HG03439 (cell line): ENCODE measurements at regions not wholly inside any gene's neighbourhood (a gene's known extent, or its start where the extent isn't known, plus 50 kb on each side); places are given as distances from the start of the nearest gene placed in this dataset.
"Not testable (repeated sequence)": the region's sequence is repeated elsewhere in the genome, so short reads cannot be mapped to it uniquely, and the experiment has no call there.

Experiments used
- ATAC-seq: cut with Tn5 transposase; IDR thresholded peaks from one replicate; pipeline ENCODE4 v1.9.1; 2021; ENCODE audit warnings: mild to moderate bottlenecking, moderate library complexity; ENCODE audit not compliant: unreplicated experiment

GRCh38 chr2:87196720-87197388, 175.2 kb upstream of the PLGLB1 start:
- not testable (repeated sequence) for ATAC-seq

- ATAC-seq: not testable (repeated sequence)
These were observed 176.8 kb upstream of the PLGLB1 start for GRCh38 chr2:87198422-87198821.

DNA sequence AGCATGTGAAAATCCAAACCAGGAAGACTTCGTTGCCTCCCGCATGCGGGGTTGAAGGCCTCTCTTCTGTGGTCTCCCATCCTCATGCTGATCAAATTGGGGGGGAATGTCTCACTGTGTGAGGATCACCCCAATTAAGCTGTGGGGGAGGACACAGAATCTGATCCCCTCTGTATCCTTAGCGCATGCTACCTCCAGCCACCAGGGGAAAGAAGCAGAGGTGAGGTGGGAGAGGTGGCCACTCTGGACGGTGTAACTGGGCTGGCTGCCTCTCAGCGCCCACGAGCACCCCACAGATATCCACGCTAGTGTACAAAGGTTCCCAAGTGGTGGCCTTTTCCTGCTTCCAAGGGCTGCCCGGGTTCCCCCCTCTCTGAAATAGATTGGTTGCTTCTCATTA, 177.6 kb upstream of the PLGLB1 start:
- not testable (repeated sequence) for ATAC-seq

- not testable (repeated sequence) for ATAC-seq
These were observed 183.0 kb upstream of the PLGLB1 start for GRCh38 chr2:87204569-87205147.

DNA sequence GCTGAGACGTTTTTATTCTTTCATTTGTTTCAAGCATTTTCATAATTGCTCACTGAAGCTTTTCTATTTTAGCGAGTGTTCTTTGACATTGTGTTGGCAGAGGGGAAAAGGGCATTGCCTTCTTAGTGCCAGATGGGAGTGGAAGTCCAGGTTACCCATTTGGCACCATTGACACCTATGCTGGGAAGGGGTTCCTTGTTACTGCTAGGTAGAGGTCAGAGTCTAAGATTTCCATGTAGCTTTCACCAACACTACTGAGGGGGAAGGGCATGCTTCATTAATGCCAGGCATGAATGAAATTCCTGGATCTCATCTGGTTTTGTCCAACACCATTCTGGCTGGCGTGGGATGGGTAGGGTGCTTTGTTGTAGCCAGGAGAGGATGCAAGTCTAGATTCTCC, 191.3 kb upstream of the PLGLB1 start:
- ATAC-seq: not testable (repeated sequence)

DNA sequence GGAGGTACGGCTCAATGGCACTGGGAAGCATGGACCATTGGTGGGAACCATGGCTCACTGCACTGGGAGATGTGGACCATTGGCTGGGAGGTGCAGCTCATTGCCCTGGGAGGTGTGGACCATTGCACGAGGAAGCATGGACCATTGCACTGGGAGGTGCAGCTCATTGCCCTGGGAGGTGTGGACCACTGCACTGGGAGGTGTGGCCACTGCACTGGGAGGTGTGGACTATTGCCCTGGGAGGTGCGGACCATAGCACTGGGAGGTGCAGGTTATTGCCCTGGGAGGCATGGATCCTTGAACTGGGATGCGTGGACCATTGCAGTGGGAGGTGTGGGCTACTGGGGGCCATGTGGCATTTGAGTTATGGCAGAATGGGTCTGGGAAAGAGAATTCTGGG, 195.4 kb upstream of the PLGLB1 start:
- not testable (repeated sequence) for ATAC-seq

GRCh38 chr2:87217741-87218410, 196.2 kb upstream of the PLGLB1 start:
- not testable (repeated sequence) for ATAC-seq

DNA sequence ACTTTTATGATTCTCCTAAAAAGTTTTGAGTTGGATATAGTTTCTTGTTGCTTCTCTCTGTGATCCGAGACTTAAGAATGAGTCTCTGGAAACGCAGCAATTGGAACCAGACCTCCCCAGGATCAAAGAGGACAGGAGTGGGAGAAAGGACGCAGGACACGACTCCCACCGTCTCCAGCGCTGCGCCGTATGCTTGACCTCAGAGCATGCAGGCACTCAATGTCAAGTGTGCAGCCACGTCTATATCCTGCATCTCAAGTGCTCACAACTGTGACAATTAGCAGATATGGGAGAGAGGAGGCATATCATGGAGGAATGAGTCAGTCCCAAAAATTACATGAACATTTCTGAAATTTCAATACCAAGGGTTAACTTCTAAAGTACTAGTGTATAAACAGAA, 199.0 kb upstream of the PLGLB1 start:
- not testable (repeated sequence) for ATAC-seq

DNA sequence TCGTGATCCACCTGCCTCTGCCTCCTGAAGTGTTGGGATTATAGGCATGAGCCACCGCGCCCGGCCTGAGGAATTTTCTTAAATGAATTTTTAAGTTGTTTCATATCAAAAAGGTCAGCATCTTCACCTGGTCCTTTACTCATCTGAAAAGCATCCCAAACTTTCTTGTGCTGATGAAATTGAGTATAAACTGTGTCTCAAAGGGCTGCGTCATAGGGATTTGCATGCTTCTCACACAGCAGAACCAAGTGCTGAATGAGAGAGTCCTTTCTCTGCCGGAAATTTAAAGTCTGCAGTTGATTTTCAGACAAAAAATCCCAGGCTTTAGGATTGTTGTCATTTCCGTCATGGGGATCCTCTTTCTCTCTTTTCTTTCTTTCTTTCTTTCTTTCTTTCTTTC, 200.5 kb upstream of the PLGLB1 start:
- ATAC-seq: not testable (repeated sequence)

- not testable (repeated sequence) for ATAC-seq
These were observed 202.2 kb upstream of the PLGLB1 start for GRCh38 chr2:87223873-87224272.

DNA sequence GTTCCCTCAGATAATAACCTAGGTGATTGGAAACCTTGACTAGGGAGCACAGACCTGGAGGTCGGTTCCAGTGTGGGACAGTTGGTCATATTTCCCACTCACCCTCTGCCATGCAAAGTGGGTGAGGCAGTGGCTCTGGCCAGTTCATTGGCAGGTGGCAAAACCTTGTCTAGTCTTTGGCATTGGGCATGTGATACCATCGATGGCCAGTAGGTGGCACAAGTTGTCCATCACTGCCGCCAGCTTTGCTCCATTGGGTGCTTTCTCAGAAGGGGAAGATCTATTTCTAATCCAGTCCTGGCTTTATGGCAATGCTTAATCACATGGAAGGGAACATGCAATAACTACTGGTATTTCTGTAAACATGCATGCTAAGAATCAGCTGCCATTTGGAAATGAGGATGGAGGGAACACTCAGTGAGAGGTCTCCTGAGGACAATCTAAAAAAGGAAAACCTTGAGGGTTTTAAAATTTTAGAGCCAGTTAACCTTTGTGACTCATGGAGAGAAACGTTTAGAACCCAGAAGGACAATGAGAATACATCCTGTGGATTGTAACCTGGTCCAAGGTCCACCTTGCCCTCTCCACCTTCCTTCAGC, 207.5 kb upstream of the PLGLB1 start:
- ATAC-seq: not testable (repeated sequence)

- not testable (repeated sequence) for ATAC-seq
These were observed 208.3 kb upstream of the PLGLB1 start for GRCh38 chr2:87229964-87230363.

GRCh38 chr2:87235333-87235981, 213.8 kb upstream of the PLGLB1 start:
- not testable (repeated sequence) for ATAC-seq

DNA sequence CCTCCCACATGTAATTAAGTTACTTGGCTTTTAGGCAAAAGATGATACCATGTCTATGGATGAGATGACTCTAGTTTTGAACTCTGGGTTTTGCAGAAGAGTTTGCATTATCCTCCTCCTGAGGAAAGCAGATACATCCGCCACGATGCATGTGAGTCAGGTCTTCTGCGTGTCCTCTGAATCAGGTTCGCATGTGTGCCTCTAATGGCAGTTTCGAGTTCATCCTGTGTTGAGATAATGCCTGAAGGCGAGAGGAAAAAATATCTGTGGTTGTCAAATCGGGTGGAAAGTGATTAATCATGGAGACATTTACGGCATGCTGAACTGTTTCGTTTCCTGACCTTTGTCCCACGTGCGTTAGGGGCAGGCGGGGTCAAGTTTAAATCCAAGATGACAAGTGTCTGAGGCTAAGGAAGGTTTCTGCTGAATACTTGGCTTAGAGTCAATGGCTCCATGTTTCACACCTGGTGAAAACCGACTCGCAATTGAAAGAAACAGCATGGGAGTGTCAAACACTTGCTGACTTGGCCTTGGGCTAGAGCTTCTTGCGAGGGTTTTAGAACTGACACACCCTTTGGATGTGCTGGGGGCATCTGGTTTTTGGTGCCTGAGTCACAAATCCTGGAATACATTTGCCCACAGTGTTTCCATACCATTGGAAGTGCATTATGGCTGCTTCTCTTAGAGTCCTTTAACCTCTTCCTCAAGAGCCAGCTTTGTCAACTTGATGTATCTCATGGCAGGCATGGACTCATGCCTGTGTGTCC, 216.1 kb upstream of the PLGLB1 start:
- not testable (repeated sequence) for ATAC-seq

- not testable (repeated sequence) for ATAC-seq
These were observed 218.0 kb upstream of the PLGLB1 start for GRCh38 chr2:87239558-87240215.

GRCh38 chr2:87246066-87246717, 224.5 kb upstream of the PLGLB1 start:
- ATAC-seq: not testable (repeated sequence)

DNA sequence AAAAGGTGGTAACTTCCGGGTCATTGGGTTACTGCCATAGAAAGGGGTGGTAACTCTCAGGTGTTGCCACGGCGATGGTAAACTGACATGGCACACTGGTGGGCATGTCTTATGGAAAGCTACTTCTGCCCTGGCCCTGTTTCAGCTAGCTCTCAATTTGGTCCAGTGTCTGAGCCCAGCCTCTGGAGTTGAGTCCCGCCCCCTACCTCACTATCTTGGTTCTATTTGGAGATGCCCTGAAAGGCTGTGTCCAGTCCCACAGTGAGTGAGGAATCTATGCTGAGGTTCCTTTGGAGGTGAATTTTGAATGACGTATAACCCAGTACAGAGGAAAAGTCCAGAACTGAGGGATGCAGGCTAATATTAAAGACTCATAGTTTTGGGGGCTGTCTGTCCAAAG, 230.4 kb upstream of the PLGLB1 start:
- not testable (repeated sequence) for ATAC-seq

DNA sequence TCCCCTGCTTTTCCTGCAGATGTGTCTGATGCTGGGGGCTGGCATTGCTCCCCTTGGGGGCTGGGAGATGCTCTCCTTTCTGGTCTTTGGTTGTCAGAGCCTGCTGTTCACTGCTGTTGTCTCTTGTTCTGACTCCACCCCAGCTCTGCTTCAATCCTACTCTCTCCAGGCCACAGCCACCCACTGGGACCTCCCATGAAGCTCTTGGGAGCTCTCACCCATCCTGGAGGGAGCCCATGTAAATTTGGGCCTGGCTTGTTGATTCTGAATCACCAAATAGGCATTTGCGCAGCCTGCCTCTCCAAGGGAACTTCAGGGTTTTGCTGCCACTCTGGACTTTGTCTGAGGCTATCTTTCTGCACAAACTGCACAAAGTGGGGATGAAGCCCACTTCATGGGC, 232.9 kb upstream of the PLGLB1 start:
- not testable (repeated sequence) for ATAC-seq

DNA sequence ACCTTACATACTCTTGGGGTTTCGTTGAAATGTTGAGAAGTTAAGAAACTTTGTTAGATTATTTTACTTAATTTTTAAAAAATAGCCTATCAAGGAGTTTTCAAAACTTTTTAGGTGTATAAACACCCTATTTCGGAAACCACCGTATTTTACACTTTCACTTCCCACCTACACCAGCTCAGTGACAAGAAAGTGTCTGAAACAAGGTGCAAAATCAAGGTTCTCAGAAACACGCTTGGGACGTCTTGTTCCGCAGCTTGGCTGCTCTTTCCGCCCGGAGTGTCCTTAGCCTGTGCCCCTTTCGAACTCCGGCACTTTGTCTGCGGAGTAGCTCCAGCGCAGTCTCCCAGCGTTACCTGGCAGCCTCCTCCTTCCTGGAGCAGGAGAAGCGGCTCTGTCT, 233.8 kb upstream of the PLGLB1 start:
- not testable (repeated sequence) for ATAC-seq
